WTC11 (cell line): ENCODE measurements at regions not wholly inside any gene's neighbourhood (a gene's known extent, or its start where the extent isn't known, plus 50 kb on each side); places are given as distances from the start of the nearest gene placed in this dataset.

Experiments
- ATAC-seq: fragments of 200-7000 bp; cut with Tn5 transposase; 2 replicates; pipeline ENCODE4 v1.10.0; 2021; ENCODE audit warnings: mild to moderate bottlenecking, moderate library complexity
- CTCF ChIA-PET: fragments of 300-600 bp; sonication (Branson Sonifier 250); formaldehyde crosslinking; loops from one replicate; lab custom pipeline; 2021; ENCODE audit warnings: antibody characterized with exemption; lab: Charles Lee
- POLR2A ChIA-PET: fragments of 350-600 bp; sonication (Branson Sonifier 250); formaldehyde crosslinking; loops from one replicate; lab custom pipeline; 2021; ENCODE audit warnings: antibody characterized with exemption; lab: Charles Lee
- DNase-seq: peaks from one replicate; pipeline ENCODE4 v3.0.0; 2021; ENCODE audit warnings: low spot score
- H3K27ac Mint-ChIP-seq: 2 replicates; pipeline ENCODE4 v1.8.0; 2021; ENCODE audit warnings: mixed read lengths
- H3K27me3 Mint-ChIP-seq: 2 replicates; pipeline ENCODE4 v1.8.0; 2021; ENCODE audit warnings: low read depth, mild to moderate bottlenecking, moderate library complexity, mixed read lengths
- H3K36me3 Mint-ChIP-seq: 2 replicates; pipeline ENCODE4 v1.8.0; 2021; ENCODE audit warnings: mixed read lengths
- H3K4me1 Mint-ChIP-seq: 2 replicates; pipeline ENCODE4 v1.8.0; 2022; ENCODE audit warnings: mixed read lengths
- H3K4me3 Mint-ChIP-seq: 2 replicates; pipeline ENCODE4 v1.8.0; 2021; ENCODE audit warnings: mild to moderate bottlenecking, moderate library complexity, mixed read lengths
- H3K9me3 Mint-ChIP-seq: 2 replicates; pipeline ENCODE4 v1.8.0; 2021; ENCODE audit warnings: mixed read lengths
- CBFB ChIP-seq: sonication (generic); formaldehyde crosslinking; IDR thresholded peaks from 2 replicates; pipeline ENCODE4 v1.8.1; 2022; ENCODE audit warnings: mild to moderate bottlenecking, low read depth, missing genetic modification reagents
- CREB1 ChIP-seq: sonication (generic); formaldehyde crosslinking; IDR thresholded peaks from 2 replicates; pipeline ENCODE4 v1.8.0; 2023; ENCODE audit warnings: mild to moderate bottlenecking, missing genetic modification reagents
- EMX1 ChIP-seq: fragments of 250-450 bp; sonication (Bioruptor Pico); IDR thresholded peaks from 2 replicates; pipeline ENCODE4 v1.8.0; 2021; ENCODE audit warnings: mild to moderate bottlenecking
- ESRRA ChIP-seq: sonication (generic); formaldehyde crosslinking; IDR thresholded peaks from 2 replicates; pipeline ENCODE4 v1.8.1; 2022; ENCODE audit warnings: mild to moderate bottlenecking, missing genetic modification reagents, borderline replicate concordance
- GTF2I ChIP-seq: fragments of 250-450 bp; sonication (Bioruptor Pico); conservative IDR thresholded peaks from 2 replicates; pipeline ENCODE4 v1.4.0; 2021; ENCODE audit warnings: mild to moderate bottlenecking
- HMGXB4 ChIP-seq: sonication (generic); formaldehyde crosslinking; IDR thresholded peaks from 2 replicates; pipeline ENCODE4 v1.8.1; 2023; ENCODE audit warnings: mild to moderate bottlenecking, moderate library complexity, missing genetic modification reagents
- IRF2 ChIP-seq: sonication (generic); formaldehyde crosslinking; IDR thresholded peaks from 2 replicates; pipeline ENCODE4 v1.8.0; 2022; ENCODE audit warnings: low read depth, missing genetic modification reagents, borderline replicate concordance
- JAZF1 ChIP-seq: fragments of 250-450 bp; sonication (Bioruptor Pico); IDR thresholded peaks from 2 replicates; pipeline ENCODE4 v1.9.0; 2021; ENCODE audit warnings: moderate library complexity, mild to moderate bottlenecking, inconsistent platforms
- NFYB ChIP-seq: sonication (generic); formaldehyde crosslinking; conservative IDR thresholded peaks from 2 replicates; pipeline ENCODE4 v1.8.0; 2022; ENCODE audit warnings: low read depth, missing genetic modification reagents
- NR1H2 ChIP-seq: sonication (generic); formaldehyde crosslinking; IDR thresholded peaks from 2 replicates; pipeline ENCODE4 v1.9.0; 2021; ENCODE audit warnings: mild to moderate bottlenecking, moderate library complexity, missing genetic modification reagents
- NR2C2 ChIP-seq: sonication (generic); formaldehyde crosslinking; IDR thresholded peaks from 2 replicates; pipeline ENCODE4 v1.8.0; 2022; ENCODE audit warnings: mild to moderate bottlenecking, missing genetic modification reagents
- PREB ChIP-seq: sonication (generic); formaldehyde crosslinking; IDR thresholded peaks from 2 replicates; pipeline ENCODE4 v1.8.1; 2022; ENCODE audit warnings: mild to moderate bottlenecking, missing genetic modification reagents, moderate library complexity, borderline replicate concordance
- RELA ChIP-seq: sonication (generic); formaldehyde crosslinking; IDR thresholded peaks from 2 replicates; pipeline ENCODE4 v1.8.1; 2022; ENCODE audit warnings: missing genetic modification reagents, mild to moderate bottlenecking, borderline replicate concordance
- SOX15 ChIP-seq: fragments of 250-450 bp; sonication (Bioruptor Pico); IDR thresholded peaks from 2 replicates; pipeline ENCODE4 v1.9.0; 2021; ENCODE audit warnings: mild to moderate bottlenecking
- SP1 ChIP-seq: sonication (generic); formaldehyde crosslinking; conservative IDR thresholded peaks from 2 replicates; pipeline ENCODE4 v1.8.1; 2022; ENCODE audit warnings: missing genetic modification reagents
- ZNF232 ChIP-seq: sonication (generic); formaldehyde crosslinking; IDR thresholded peaks from 2 replicates; pipeline ENCODE4 v1.8.0; 2022; ENCODE audit warnings: mild to moderate bottlenecking, missing genetic modification reagents
- ZNF263 ChIP-seq: sonication (generic); formaldehyde crosslinking; IDR thresholded peaks from 2 replicates; pipeline ENCODE4 v1.8.1; 2022; ENCODE audit warnings: low read depth, mild to moderate bottlenecking, moderate library complexity, missing genetic modification reagents
- ZNF396 ChIP-seq: fragments of 250-450 bp; sonication (Bioruptor Pico); IDR thresholded peaks from 2 replicates; pipeline ENCODE4 v1.8.0; 2021; ENCODE audit warnings: mild to moderate bottlenecking, moderate library complexity, borderline replicate concordance
- ZNF416 ChIP-seq: fragments of 250-450 bp; sonication (Bioruptor Pico); IDR thresholded peaks from 2 replicates; pipeline ENCODE4 v1.9.0; 2021; ENCODE audit warnings: mild to moderate bottlenecking, inconsistent platforms
- ZNF423 ChIP-seq: fragments of 250-450 bp; sonication (Bioruptor Pico); IDR thresholded peaks from 2 replicates; pipeline ENCODE4 v2.1.2; 2022; ENCODE audit warnings: mild to moderate bottlenecking, moderate library complexity
- TF ChIP-seq, protein P1 (sequence below): sonication (generic); formaldehyde crosslinking; IDR thresholded peaks from 2 replicates; pipeline ENCODE4 v1.8.0; 2022; ENCODE audit warnings: mild to moderate bottlenecking, missing genetic modification reagents
- TF ChIP-seq, protein P2 (sequence below): sonication (generic); formaldehyde crosslinking; IDR thresholded peaks from 2 replicates; pipeline ENCODE4 v1.8.0; 2022; ENCODE audit warnings: mild to moderate bottlenecking, missing genetic modification reagents
- TF ChIP-seq, protein P3 (sequence below): fragments of 250-450 bp; sonication (Bioruptor Pico); IDR thresholded peaks from 2 replicates; pipeline ENCODE4 v1.8.0; 2021; ENCODE audit warnings: mild to moderate bottlenecking
- TF ChIP-seq, protein P4 (sequence below): fragments of 250-450 bp; sonication (Bioruptor Pico); conservative IDR thresholded peaks from 2 replicates; pipeline ENCODE4 v1.9.0; 2021; ENCODE audit warnings: mild to moderate bottlenecking

- TF ChIP-seq ZNF396 (CRISPR knock-in tag) (no peak), NR1H2 (no peak), SOX15 (no peak), JAZF1 (CRISPR knock-in tag) (no peak), GTF2I (CRISPR knock-in tag) (no peak), CREB1 (CRISPR knock-in tag) (no peak), SP1 (CRISPR knock-in tag) (no peak)
- TF ChIP-seq, protein P1, sequence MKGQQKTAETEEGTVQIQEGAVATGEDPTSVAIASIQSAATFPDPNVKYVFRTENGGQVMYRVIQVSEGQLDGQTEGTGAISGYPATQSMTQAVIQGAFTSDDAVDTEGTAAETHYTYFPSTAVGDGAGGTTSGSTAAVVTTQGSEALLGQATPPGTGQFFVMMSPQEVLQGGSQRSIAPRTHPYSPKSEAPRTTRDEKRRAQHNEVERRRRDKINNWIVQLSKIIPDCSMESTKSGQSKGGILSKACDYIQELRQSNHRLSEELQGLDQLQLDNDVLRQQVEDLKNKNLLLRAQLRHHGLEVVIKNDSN (CRISPR knock-in tag): no peak
Observed at GRCh38 chr1:73771396-73771795, 426.6 kb downstream of the LRRIQ3 start (continued).

DNA sequence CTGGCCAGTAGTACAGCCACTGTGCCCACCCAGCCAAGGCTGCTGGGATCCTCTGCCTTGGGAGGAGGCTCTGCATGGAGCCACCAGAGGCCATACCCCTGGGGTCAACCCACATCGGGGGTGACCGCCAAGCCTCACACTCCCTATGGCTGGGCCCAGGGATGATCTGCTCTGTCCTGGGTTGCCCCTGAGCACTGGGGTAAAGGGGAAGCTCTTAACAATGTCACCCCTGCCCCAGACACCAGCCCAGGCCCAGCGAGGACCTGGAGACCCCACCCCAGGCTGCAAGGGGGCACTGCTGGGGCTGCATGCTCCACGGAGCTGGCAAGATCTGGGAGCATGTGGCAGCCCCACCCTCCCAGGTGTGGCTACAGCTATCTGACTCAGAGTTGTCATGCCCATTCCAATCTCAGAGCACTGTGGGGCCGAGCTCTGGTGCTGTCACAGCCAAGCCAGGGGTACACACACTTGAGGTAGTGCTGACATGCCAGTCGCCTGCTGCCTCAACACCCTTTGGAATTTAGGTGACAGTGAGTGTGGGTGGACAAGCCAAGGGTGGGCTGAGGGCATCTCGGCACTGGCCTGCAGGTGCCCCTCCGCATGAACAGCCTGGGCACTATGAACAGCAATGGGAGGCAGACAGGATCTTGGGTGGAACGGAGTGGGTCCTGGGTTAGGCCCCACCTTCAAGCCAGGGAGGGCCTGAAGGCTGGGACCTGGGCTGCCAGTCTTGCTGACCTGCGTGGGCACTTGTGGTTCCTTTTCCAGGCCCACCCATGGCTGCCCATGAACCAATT is 427.7 kb downstream of the LRRIQ3 start:
- no peaks in the 10 kb centered on the region for H3K36me3 Mint-ChIP-seq
- CTCF ChIA-PET: no interaction called here
- no peaks in the 10 kb centered on the region for H3K9me3 Mint-ChIP-seq
- POLR2A ChIA-PET: no interaction called here
- H3K4me1 Mint-ChIP-seq: no peaks in the 10 kb centered on the region
- DNase-seq (no peak), ATAC-seq (no peak)
- H3K27me3 Mint-ChIP-seq: no peaks in the 10 kb centered on the region
- H3K4me3 Mint-ChIP-seq: no peak overlapping the region
- H3K27ac Mint-ChIP-seq: no peak overlapping the region
- TF ChIP-seq, protein P2, sequence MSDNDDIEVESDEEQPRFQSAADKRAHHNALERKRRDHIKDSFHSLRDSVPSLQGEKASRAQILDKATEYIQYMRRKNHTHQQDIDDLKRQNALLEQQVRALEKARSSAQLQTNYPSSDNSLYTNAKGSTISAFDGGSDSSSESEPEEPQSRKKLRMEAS (CRISPR knock-in tag): no peak
- TF ChIP-seq ZNF416 (CRISPR knock-in tag) (no peak), RELA (CRISPR knock-in tag) (no peak), ZNF423 (CRISPR knock-in tag) (no peak), ESRRA (CRISPR knock-in tag) (no peak), JAZF1 (CRISPR knock-in tag) (no peak), PREB (no peak), CBFB (CRISPR knock-in tag) (no peak), GTF2I (CRISPR knock-in tag) (no peak), HMGXB4 (no peak)

DNA sequence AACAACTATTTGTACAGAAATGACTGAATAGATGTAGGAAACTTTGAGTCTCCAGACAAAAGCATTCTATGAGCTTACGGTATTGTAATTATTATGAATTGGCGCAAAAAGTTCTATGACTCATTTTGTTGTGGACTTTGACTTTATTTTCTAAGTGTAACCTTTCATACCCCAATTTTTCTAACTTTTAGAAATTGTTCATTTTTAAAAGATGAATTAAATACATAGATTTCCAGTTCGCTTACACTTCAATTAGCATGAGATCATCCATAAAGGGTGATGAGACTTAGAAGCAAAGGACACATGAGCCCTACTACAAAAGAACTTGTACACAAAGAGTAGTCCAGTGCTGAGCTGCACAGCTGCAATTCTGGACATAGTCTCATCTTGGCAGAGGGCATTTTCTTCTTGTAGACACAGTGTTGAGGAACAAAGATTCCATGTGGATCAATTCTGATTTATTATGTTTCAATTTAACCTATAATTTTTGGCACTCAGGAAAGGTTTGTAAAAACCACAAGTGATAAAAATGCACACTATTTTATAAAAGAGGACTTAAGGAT is 431.1 kb downstream of the LRRIQ3 start:
- no peaks in the 10 kb centered on the region for H3K36me3 Mint-ChIP-seq
- POLR2A ChIA-PET: no interaction called here
- H3K27ac Mint-ChIP-seq: no peak overlapping the region
- CTCF ChIA-PET: no interaction called here
- H3K4me1 Mint-ChIP-seq: peaks cover 3% of the 10 kb centered on the region; the same call in 1 of the 2 replicates
- DNase-seq: no peak
- H3K9me3 Mint-ChIP-seq: no peaks in the 10 kb centered on the region
- H3K4me3 Mint-ChIP-seq: no peak overlapping the region
- no peaks in the 10 kb centered on the region for H3K27me3 Mint-ChIP-seq
- ATAC-seq: no peak
- TF ChIP-seq IRF2 (CRISPR knock-in tag): no peak
- no peak for TF ChIP-seq NR2C2
- no peak for TF ChIP-seq ZNF232 (CRISPR knock-in tag)
- TF ChIP-seq ZNF263: no peak
- TF ChIP-seq, protein P3, sequence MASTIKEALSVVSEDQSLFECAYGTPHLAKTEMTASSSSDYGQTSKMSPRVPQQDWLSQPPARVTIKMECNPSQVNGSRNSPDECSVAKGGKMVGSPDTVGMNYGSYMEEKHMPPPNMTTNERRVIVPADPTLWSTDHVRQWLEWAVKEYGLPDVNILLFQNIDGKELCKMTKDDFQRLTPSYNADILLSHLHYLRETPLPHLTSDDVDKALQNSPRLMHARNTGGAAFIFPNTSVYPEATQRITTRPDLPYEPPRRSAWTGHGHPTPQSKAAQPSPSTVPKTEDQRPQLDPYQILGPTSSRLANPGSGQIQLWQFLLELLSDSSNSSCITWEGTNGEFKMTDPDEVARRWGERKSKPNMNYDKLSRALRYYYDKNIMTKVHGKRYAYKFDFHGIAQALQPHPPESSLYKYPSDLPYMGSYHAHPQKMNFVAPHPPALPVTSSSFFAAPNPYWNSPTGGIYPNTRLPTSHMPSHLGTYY (CRISPR knock-in tag): no peak
- TF ChIP-seq NFYB (CRISPR knock-in tag): no peak
- no peak for TF ChIP-seq EMX1 (CRISPR knock-in tag)
- no peak for TF ChIP-seq ZNF416 (CRISPR knock-in tag)
- TF ChIP-seq, protein P4, sequence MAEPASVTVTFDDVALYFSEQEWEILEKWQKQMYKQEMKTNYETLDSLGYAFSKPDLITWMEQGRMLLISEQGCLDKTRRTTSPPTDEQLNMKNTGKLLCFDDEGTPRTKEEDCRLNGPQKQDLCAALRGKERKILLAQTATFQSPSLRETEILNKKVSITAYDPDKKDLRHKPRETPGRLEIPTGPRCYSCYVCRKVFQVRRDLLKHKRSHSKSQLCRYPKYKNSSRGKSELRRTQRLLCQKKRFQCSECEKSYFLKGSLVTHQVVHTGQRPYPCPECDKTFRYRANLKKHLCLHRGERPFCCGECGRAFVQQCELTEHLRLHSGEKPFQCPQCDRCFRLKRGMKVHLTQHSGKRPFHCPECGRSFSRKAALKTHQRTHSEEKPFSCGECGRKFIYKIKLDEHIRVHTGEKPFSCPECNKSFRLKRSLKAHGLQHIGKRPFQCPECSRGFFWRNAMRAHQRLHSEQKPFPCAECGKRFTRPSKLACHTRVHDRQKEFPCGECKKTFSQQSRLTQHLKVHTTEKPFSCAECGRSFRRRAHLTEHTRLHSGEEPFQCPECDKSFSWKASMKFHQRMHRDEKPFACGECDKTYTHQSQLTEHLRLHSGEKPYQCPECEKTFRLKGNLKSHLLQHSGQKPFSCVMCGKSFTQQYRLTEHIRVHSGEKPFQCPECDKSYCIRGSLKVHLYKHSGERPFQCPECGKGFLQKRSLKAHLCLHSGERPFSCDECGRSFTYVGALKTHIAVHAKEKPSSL: no peak
